HG02763 (cell line): ENCODE measurements at regions not wholly inside any gene's neighbourhood (a gene's known extent, or its start where the extent isn't known, plus 50 kb on each side); places are given as distances from the start of the nearest gene placed in this dataset.
"Not testable (repeated sequence)": the region's sequence is repeated elsewhere in the genome, so short reads cannot be mapped to it uniquely, and the experiment has no call there.

ENCODE experiments used
- ATAC-seq: cut with Tn5 transposase; IDR thresholded peaks from one replicate; pipeline ENCODE4 v1.9.1; 2021; ENCODE audit warnings: mild to moderate bottlenecking, moderate library complexity; ENCODE audit not compliant: unreplicated experiment

DNA sequence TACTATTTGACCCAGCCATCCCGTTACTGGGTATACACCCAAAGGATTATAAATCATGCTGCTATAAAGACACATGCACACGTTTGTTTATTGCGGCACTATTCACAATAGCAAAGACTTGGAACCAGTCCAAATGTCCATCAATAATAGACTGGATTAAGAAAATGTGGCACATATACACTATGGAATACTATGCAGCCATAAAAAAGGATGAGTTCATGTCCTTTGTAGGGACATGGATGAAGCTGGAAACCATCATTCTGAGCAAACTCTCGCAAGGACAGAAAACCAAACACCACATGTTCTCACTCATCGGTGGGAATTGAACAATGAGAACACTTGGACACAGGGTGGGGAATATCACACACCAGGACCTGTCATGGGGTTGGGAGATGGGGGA, 56.7 kb upstream of the SELENOP start:
- ATAC-seq = not testable (repeated sequence)

- ATAC-seq = not testable (repeated sequence)
Measured at GRCh38 chr5:42864749-42865148, 53.1 kb upstream of the SELENOP start.
